ENCODE measurements at regions not wholly inside any gene's neighbourhood (a gene's known extent, or its start where the extent isn't known, plus 50 kb on each side); places are given as distances from the start of the nearest gene placed in this dataset.

DNA sequence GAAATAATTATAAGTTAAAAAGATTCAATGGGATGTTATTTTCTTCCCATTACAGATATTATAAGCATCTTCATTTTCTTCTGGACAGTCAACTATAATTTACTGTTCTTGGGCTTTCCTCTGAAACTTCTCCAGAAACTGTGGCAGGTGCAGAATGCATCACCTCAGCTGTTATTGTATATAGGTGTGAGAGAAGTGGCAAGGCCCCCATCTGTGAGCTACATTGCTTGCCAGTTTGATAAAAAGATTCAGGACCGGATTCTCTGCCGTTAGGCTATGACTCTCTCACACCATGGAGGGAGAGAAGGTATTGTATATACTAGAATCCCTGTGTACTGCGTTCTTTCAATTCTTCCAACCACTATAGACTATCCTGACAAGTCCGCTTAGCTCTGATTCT, 135.8 kb upstream of the CENPW start:
- TF ChIP-seq, protein P1, sequence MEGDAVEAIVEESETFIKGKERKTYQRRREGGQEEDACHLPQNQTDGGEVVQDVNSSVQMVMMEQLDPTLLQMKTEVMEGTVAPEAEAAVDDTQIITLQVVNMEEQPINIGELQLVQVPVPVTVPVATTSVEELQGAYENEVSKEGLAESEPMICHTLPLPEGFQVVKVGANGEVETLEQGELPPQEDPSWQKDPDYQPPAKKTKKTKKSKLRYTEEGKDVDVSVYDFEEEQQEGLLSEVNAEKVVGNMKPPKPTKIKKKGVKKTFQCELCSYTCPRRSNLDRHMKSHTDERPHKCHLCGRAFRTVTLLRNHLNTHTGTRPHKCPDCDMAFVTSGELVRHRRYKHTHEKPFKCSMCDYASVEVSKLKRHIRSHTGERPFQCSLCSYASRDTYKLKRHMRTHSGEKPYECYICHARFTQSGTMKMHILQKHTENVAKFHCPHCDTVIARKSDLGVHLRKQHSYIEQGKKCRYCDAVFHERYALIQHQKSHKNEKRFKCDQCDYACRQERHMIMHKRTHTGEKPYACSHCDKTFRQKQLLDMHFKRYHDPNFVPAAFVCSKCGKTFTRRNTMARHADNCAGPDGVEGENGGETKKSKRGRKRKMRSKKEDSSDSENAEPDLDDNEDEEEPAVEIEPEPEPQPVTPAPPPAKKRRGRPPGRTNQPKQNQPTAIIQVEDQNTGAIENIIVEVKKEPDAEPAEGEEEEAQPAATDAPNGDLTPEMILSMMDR (IDR thresholded peaks at IDR 0.05; ENCODE audit: low read length): no peak
- TF ChIP-seq EZH2 (optimal IDR thresholded peaks at IDR 0.05; ENCODE audit: low read depth, low read length) (no peak), EZH2phosphoT487 (IDR thresholded peaks at IDR 0.05; ENCODE audit: low read length) (no peak)
